ENCODE measurements at regions not wholly inside any gene's neighbourhood (a gene's known extent, or its start where the extent isn't known, plus 50 kb on each side); places are given as distances from the start of the nearest gene placed in this dataset.

GRCh38 chr2:192473331-192473730 is 278.6 kb upstream of the TMEFF2 start:
- no peak overlapping the region for H3K27ac ChIP-seq
- no peaks in the 10 kb centered on the region for H3K4me1 ChIP-seq (ENCODE audit: control insufficient read depth in 1 of 2, insufficient read depth in 1 of 2, low read depth in 1 of 2, low read length in 1 of 2)
- TF ChIP-seq CTCF (IDR thresholded peaks at IDR 0.05) = no peak
- H3K9me3 ChIP-seq = peaks cover 3% of the 10 kb centered on the region
- H3K27me3 ChIP-seq = no peaks in the 10 kb centered on the region
- H3K36me3 ChIP-seq = no peaks in the 10 kb centered on the region
- H3K4me3 ChIP-seq (ENCODE audit: low read depth in 1 of 2, low read length in 1 of 2) = no peak overlapping the region

GRCh38 chr2:192471982-192472381 is 277.2 kb upstream of the TMEFF2 start:
- H3K4me1 ChIP-seq (ENCODE audit: control insufficient read depth in 1 of 2, insufficient read depth in 1 of 2, low read depth in 1 of 2, low read length in 1 of 2) = no peaks in the 10 kb centered on the region
- H3K36me3 ChIP-seq = no peaks in the 10 kb centered on the region
- TF ChIP-seq CTCF (IDR thresholded peaks at IDR 0.05) = no peak

GRCh38 chr2:192469612-192470011 is 274.9 kb upstream of the TMEFF2 start:
- no peak for TF ChIP-seq CTCF (IDR thresholded peaks at IDR 0.05)

More at GRCh38 chr2:192471982-192472381, 277.2 kb upstream of the TMEFF2 start:
- H3K4me3 ChIP-seq (ENCODE audit: low read depth in 1 of 2, low read length in 1 of 2) = no peak overlapping the region
- H3K27me3 ChIP-seq = no peaks in the 10 kb centered on the region
- no peak overlapping the region for H3K27ac ChIP-seq
- peaks cover 3% of the 10 kb centered on the region for H3K9me3 ChIP-seq

GRCh38 chr2:192467953-192468660 is 273.4 kb upstream of the TMEFF2 start:
- H3K27me3 ChIP-seq = no peaks in the 10 kb centered on the region
- no peak overlapping the region for H3K4me3 ChIP-seq (ENCODE audit: low read depth in 1 of 2, low read length in 1 of 2)
- no peaks in the 10 kb centered on the region for H3K9me3 ChIP-seq
- H3K36me3 ChIP-seq = no peaks in the 10 kb centered on the region
- no peaks in the 10 kb centered on the region for H3K4me1 ChIP-seq (ENCODE audit: control insufficient read depth in 1 of 2, insufficient read depth in 1 of 2, low read depth in 1 of 2, low read length in 1 of 2)
- no peak for TF ChIP-seq CTCF (IDR thresholded peaks at IDR 0.05)
- no peak overlapping the region for H3K27ac ChIP-seq

More at GRCh38 chr2:192469612-192470011, 274.9 kb upstream of the TMEFF2 start:
- H3K27me3 ChIP-seq = no peaks in the 10 kb centered on the region
- H3K4me3 ChIP-seq (ENCODE audit: low read depth in 1 of 2, low read length in 1 of 2) = no peak overlapping the region
- no peaks in the 10 kb centered on the region for H3K4me1 ChIP-seq (ENCODE audit: control insufficient read depth in 1 of 2, insufficient read depth in 1 of 2, low read depth in 1 of 2, low read length in 1 of 2)
- H3K9me3 ChIP-seq = no peaks in the 10 kb centered on the region
- no peaks in the 10 kb centered on the region for H3K36me3 ChIP-seq
- no peak overlapping the region for H3K27ac ChIP-seq

GRCh38 chr2:192465141-192465540 is 270.4 kb upstream of the TMEFF2 start:
- no peak for TF ChIP-seq CTCF (IDR thresholded peaks at IDR 0.05)
- no peaks in the 10 kb centered on the region for H3K36me3 ChIP-seq
- H3K4me1 ChIP-seq (ENCODE audit: control insufficient read depth in 1 of 2, insufficient read depth in 1 of 2, low read depth in 1 of 2, low read length in 1 of 2) = no peaks in the 10 kb centered on the region
- no peak overlapping the region for H3K4me3 ChIP-seq (ENCODE audit: low read depth in 1 of 2, low read length in 1 of 2)
- H3K27ac ChIP-seq = no peak overlapping the region
- H3K27me3 ChIP-seq = no peaks in the 10 kb centered on the region
- no peaks in the 10 kb centered on the region for H3K9me3 ChIP-seq
